Bronchial epithelial cell (primary cell): ENCODE measurements at regions not wholly inside any gene's neighbourhood (a gene's known extent, or its start where the extent isn't known, plus 50 kb on each side); places are given as distances from the start of the nearest gene placed in this dataset.
A peak's percentile ranks its signal among the peaks of the same experiment; 100 is the strongest.
"Not testable (repeated sequence)": the region's sequence is repeated elsewhere in the genome, so short reads cannot be mapped to it uniquely, and the experiment has no call there.

Source experiments
- DNase-seq: peaks from one replicate; pipeline ENCODE4 v3.0.0-alpha.2; 2010; ENCODE audit warnings: low read depth
- FAIRE-seq: peaks from 2 replicates; lab custom pipeline; 2011; peaks lifted over from hg19 to GRCh38; lab: Jason Lieb, UNC
- H3K27me3 ChIP-seq: 2 replicates; pipeline ENCODE4 v1.5.1; 2011; ENCODE audit warnings: low read length; ENCODE audit not compliant: control insufficient read depth, insufficient read depth
- H3K36me3 ChIP-seq: 2 replicates; pipeline ENCODE4 v1.5.1; 2011; ENCODE audit warnings: low read length; ENCODE audit not compliant: control insufficient read depth, insufficient read depth
- H3K4me3 ChIP-seq: 2 replicates; pipeline ENCODE4 v1.5.1; 2011; ENCODE audit warnings: mild to moderate bottlenecking, low read depth, low read length, control low read depth
- TF ChIP-seq, protein P1 (sequence below): IDR thresholded peaks from 2 replicates; pipeline ENCODE4 v1.5.1; 2011; ENCODE audit warnings: mild to moderate bottlenecking, moderate library complexity, low read length, control low read depth, inconsistent platforms; ENCODE audit not compliant: insufficient read depth, severe bottlenecking

- FAIRE-seq (no peak), DNase-seq (peak; percentile 12)
- Histone ChIP-seq H3K36me3 (no peaks in the 10 kb centered on the region), H3K4me3 (no peak overlapping the region), H3K27me3 (no peaks in the 10 kb centered on the region)
- TF ChIP-seq, protein P1, sequence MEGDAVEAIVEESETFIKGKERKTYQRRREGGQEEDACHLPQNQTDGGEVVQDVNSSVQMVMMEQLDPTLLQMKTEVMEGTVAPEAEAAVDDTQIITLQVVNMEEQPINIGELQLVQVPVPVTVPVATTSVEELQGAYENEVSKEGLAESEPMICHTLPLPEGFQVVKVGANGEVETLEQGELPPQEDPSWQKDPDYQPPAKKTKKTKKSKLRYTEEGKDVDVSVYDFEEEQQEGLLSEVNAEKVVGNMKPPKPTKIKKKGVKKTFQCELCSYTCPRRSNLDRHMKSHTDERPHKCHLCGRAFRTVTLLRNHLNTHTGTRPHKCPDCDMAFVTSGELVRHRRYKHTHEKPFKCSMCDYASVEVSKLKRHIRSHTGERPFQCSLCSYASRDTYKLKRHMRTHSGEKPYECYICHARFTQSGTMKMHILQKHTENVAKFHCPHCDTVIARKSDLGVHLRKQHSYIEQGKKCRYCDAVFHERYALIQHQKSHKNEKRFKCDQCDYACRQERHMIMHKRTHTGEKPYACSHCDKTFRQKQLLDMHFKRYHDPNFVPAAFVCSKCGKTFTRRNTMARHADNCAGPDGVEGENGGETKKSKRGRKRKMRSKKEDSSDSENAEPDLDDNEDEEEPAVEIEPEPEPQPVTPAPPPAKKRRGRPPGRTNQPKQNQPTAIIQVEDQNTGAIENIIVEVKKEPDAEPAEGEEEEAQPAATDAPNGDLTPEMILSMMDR: no peak
Observed at GRCh38 chr21:35559128-35559828, 501.0 kb downstream of the SETD4 start.

GRCh38 chr21:35556536-35556935 lies 503.8 kb downstream of the SETD4 start:
- no peak for FAIRE-seq

DNA sequence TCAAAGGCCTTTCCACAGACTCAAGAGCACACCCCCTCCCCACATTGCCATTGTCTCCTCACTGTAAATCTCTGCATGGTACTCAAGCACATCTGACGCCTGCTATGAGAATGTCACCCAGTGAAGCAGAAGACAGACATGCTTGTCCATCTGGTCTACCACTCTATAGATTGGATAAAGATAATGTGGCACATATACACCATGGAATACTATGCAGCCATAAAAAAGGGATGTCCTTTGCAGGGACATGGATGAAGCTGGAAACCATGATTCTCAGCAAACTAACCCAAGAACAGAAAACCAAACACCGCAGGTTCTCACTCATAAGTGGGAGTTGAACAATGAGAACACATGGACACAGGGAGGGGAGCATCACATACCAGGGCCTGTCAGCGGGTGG lies 503.4 kb upstream of the RUNX1 start:
- not testable (repeated sequence) for DNase-seq, FAIRE-seq, H3K36me3 ChIP-seq, H3K4me3 ChIP-seq, H3K27me3 ChIP-seq

More at GRCh38 chr21:35556536-35556935, 503.8 kb downstream of the SETD4 start:
- TF ChIP-seq, protein P1: no peak
- Histone ChIP-seq H3K27me3 (no peaks in the 10 kb centered on the region), H3K4me3 (no peak overlapping the region), H3K36me3 (no peaks in the 10 kb centered on the region)
- DNase-seq: no peak

GRCh38 chr21:35548904-35549615 lies 500.0 kb upstream of the RUNX1 start:
- FAIRE-seq (no peak), DNase-seq (no peak)
- Histone ChIP-seq H3K4me3 (no peak overlapping the region), H3K27me3 (no peaks in the 10 kb centered on the region), H3K36me3 (no peaks in the 10 kb centered on the region)
- TF ChIP-seq, protein P1: no peak

- DNase-seq (no peak), FAIRE-seq (no peak)
- H3K36me3 ChIP-seq: no peaks in the 10 kb centered on the region
- H3K4me3 ChIP-seq: no peak overlapping the region
- TF ChIP-seq, protein P1: no peak
- no peaks in the 10 kb centered on the region for H3K27me3 ChIP-seq
Observed at GRCh38 chr21:35547946-35548774, 499.1 kb upstream of the RUNX1 start.

- no peak for DNase-seq
- Histone ChIP-seq H3K27me3 (no peaks in the 10 kb centered on the region), H3K36me3 (no peaks in the 10 kb centered on the region), H3K4me3 (no peak overlapping the region)
- TF ChIP-seq, protein P1: no peak
- FAIRE-seq: no peak
Observed at GRCh38 chr21:35543746-35544145, 494.6 kb upstream of the RUNX1 start.
